Smooth muscle cell (in vitro differentiated cells): ENCODE measurements at regions not wholly inside any gene's neighbourhood (a gene's known extent, or its start where the extent isn't known, plus 50 kb on each side); places are given as distances from the start of the nearest gene placed in this dataset.

Source experiments
- DNase-seq: peaks from one replicate; lab custom pipeline; 2025; ENCODE audit not compliant: unreplicated experiment; lab: John Stamatoyannopoulos, UW
- H2AFZ ChIP-seq: fragments of 200-600 bp; sonication (generic); 2 replicates; pipeline ENCODE4 v1.6.0; 2016; ENCODE audit warnings: antibody characterized with exemption, low read depth, mild to moderate bottlenecking
- H3F3A ChIP-seq: fragments of 200-600 bp; sonication (generic); 2 replicates; pipeline ENCODE4 v1.6.0; 2017; ENCODE audit warnings: antibody characterized with exemption, low read depth
- H3K27ac ChIP-seq: fragments of 200-600 bp; sonication (generic); 2 replicates; pipeline ENCODE4 v1.5.1; 2016; ENCODE audit warnings: low read depth, mild to moderate bottlenecking
- H3K27me3 ChIP-seq: fragments of 200-600 bp; sonication (generic); 2 replicates; pipeline ENCODE4 v1.6.1; 2016; ENCODE audit warnings: low read depth, mild to moderate bottlenecking
- H3K36me3 ChIP-seq: fragments of 200-600 bp; sonication (generic); 2 replicates; pipeline ENCODE4 v1.5.1; 2016; ENCODE audit warnings: low read depth
- H3K4me1 ChIP-seq: fragments of 200-600 bp; sonication (generic); 2 replicates; pipeline ENCODE4 v1.5.1; 2016; ENCODE audit warnings: low read depth
- H3K4me2 ChIP-seq: fragments of 200-600 bp; sonication (generic); 2 replicates; pipeline ENCODE4 v1.6.0; 2016; ENCODE audit warnings: mild to moderate bottlenecking
- H3K4me3 ChIP-seq: fragments of 200-600 bp; sonication (generic); 2 replicates; pipeline ENCODE4 v1.5.1; 2016; ENCODE audit warnings: mild to moderate bottlenecking
- H3K79me2 ChIP-seq: fragments of 200-600 bp; sonication (generic); 2 replicates; pipeline ENCODE4 v1.6.0; 2016; ENCODE audit warnings: low read depth, mild to moderate bottlenecking
- H3K9ac ChIP-seq: fragments of 200-600 bp; sonication (generic); 2 replicates; pipeline ENCODE4 v1.6.0; 2016; ENCODE audit warnings: low read depth
- H3K9me3 ChIP-seq: fragments of 200-600 bp; sonication (generic); replicated peaks from 2 replicates; pipeline ENCODE4 v1.5.1; 2016; ENCODE audit warnings: low read depth
- H4K20me1 ChIP-seq: fragments of 200-600 bp; sonication (generic); 2 replicates; pipeline ENCODE4 v1.6.0; 2016; ENCODE audit warnings: low read depth
- CTCF ChIP-seq: fragments of 200-600 bp; sonication (generic); IDR thresholded peaks from 2 replicates; pipeline ENCODE4 v1.5.1; 2017; ENCODE audit warnings: borderline replicate concordance, mild to moderate bottlenecking, antibody characterized with exemption; ENCODE audit not compliant: insufficient read depth, poor library complexity, severe bottlenecking
- WGBS: methylation state at CpG from one replicate; pipeline ENCODE4 v1.1.7; 2016; ENCODE audit warnings: low lambda C conversion rate; 5-methylcytosine and 5-hydroxymethylcytosine counted together

- no peak overlapping the region for H2AFZ ChIP-seq
Observed at GRCh38 chr3:117348884-117349283, 639.3 kb downstream of the TUSC7 start.

GRCh38 chr3:117349566-117349965, 640.0 kb downstream of the TUSC7 start:
- Histone ChIP-seq H3F3A (no peaks in the 10 kb centered on the region), H3K9ac (no peak overlapping the region), H3K4me1 (no peaks in the 10 kb centered on the region), H3K36me3 (no peaks in the 10 kb centered on the region), H3K9me3 (no peaks in the 10 kb centered on the region), H3K4me3 (no peak overlapping the region), H4K20me1 (no peaks in the 10 kb centered on the region), H3K79me2 (no peaks in the 10 kb centered on the region), H2AFZ (no peak overlapping the region), H3K27me3 (no peaks in the 10 kb centered on the region), H3K4me2 (no peak overlapping the region), H3K27ac (no peak overlapping the region)
- 91% methylated on average over 1 of the region's 1 CpG for WGBS
- no peak for TF ChIP-seq CTCF
- DNase-seq: no peak

More at GRCh38 chr3:117348884-117349283, 639.3 kb downstream of the TUSC7 start:
- H3K27me3 ChIP-seq: no peaks in the 10 kb centered on the region
- no peaks in the 10 kb centered on the region for H3K4me1 ChIP-seq
- no peaks in the 10 kb centered on the region for H3K9me3 ChIP-seq
- no peak overlapping the region for H3K4me3 ChIP-seq
- no peak overlapping the region for H3K9ac ChIP-seq
- H3F3A ChIP-seq: no peaks in the 10 kb centered on the region
- H3K79me2 ChIP-seq: no peaks in the 10 kb centered on the region
- no peaks in the 10 kb centered on the region for H3K36me3 ChIP-seq
- TF ChIP-seq CTCF: no peak
- H3K27ac ChIP-seq: no peak overlapping the region
- no peaks in the 10 kb centered on the region for H4K20me1 ChIP-seq
- 95% methylated on average over 1 of the region's 1 CpG for WGBS
- DNase-seq: no peak
- no peak overlapping the region for H3K4me2 ChIP-seq

GRCh38 chr3:117350371-117350770, 640.8 kb downstream of the TUSC7 start:
- 62% methylated on average over 3 of the region's 3 CpGs for WGBS
- no peak overlapping the region for H3K4me2 ChIP-seq
- no peak for DNase-seq
- H3K27me3 ChIP-seq: no peaks in the 10 kb centered on the region
- H2AFZ ChIP-seq: no peak overlapping the region
- H3K9ac ChIP-seq: no peak overlapping the region
- H3K4me3 ChIP-seq: no peak overlapping the region
- TF ChIP-seq CTCF: no peak
- no peaks in the 10 kb centered on the region for H3K79me2 ChIP-seq
- no peaks in the 10 kb centered on the region for H4K20me1 ChIP-seq
- no peaks in the 10 kb centered on the region for H3K36me3 ChIP-seq
- no peaks in the 10 kb centered on the region for H3K4me1 ChIP-seq
- no peaks in the 10 kb centered on the region for H3K9me3 ChIP-seq
- no peak overlapping the region for H3K27ac ChIP-seq
- no peaks in the 10 kb centered on the region for H3F3A ChIP-seq

DNA sequence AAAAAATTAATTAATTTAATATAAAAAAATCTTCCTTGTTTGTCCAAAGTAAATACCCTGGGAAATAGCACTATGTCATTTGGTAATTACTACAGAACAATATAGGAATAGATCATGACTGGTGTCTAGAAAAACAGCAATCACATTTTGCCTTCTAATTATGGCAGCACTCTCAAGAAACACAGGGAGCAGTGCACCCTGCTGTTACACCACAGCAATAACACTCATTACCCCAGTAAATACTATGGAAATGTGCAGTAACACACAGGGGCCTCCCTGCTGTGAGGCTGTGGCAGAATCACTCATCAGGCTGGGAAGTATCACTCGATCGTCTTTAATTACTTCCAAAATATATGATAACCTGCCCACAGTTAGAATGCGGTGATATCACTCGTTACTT, 646.0 kb downstream of the TUSC7 start:
- H3K79me2 ChIP-seq: no peaks in the 10 kb centered on the region
- peaks cover 10% of the 10 kb centered on the region for H3K4me1 ChIP-seq
- DNase-seq: no peak
- no peak overlapping the region for H3K4me3 ChIP-seq
- TF ChIP-seq CTCF: peak; percentile 41
- H3K36me3 ChIP-seq: no peaks in the 10 kb centered on the region
- WGBS: 62% methylated on average over 4 of the region's 4 CpGs
- H3K9me3 ChIP-seq: no peaks in the 10 kb centered on the region
- no peak overlapping the region for H2AFZ ChIP-seq
- H3K27me3 ChIP-seq: no peaks in the 10 kb centered on the region
- H3K9ac ChIP-seq: no peak overlapping the region
- H4K20me1 ChIP-seq: no peaks in the 10 kb centered on the region
- no peak overlapping the region for H3K27ac ChIP-seq
- H3F3A ChIP-seq: no peaks in the 10 kb centered on the region
- no peak overlapping the region for H3K4me2 ChIP-seq
